GM18873 (cell line): ENCODE measurements at regions not wholly inside any gene's neighbourhood (a gene's known extent, or its start where the extent isn't known, plus 50 kb on each side); places are given as distances from the start of the nearest gene placed in this dataset.
"Not testable (repeated sequence)": the region's sequence is repeated elsewhere in the genome, so short reads cannot be mapped to it uniquely, and the experiment has no call there.

Source experiments
- ATAC-seq: cut with Tn5 transposase; IDR thresholded peaks from one replicate; pipeline ENCODE4 v1.9.1; 2021; ENCODE audit warnings: mild to moderate bottlenecking, moderate library complexity, moderate number of reproducible peaks; ENCODE audit not compliant: unreplicated experiment, low FRiP score

- ATAC-seq = no peak
Observed at GRCh38 chr4:179313823-179314222, 1871.6 kb upstream of the AGA start.

- no peak for ATAC-seq
Observed at GRCh38 chr4:179325181-179325580, 1882.9 kb upstream of the AGA start.

- no peak for ATAC-seq
Observed at GRCh38 chr4:179328627-179329026, 1886.4 kb upstream of the AGA start.

- ATAC-seq = no peak
Observed at GRCh38 chr4:179331362-179331761, 1889.1 kb upstream of the AGA start.

DNA sequence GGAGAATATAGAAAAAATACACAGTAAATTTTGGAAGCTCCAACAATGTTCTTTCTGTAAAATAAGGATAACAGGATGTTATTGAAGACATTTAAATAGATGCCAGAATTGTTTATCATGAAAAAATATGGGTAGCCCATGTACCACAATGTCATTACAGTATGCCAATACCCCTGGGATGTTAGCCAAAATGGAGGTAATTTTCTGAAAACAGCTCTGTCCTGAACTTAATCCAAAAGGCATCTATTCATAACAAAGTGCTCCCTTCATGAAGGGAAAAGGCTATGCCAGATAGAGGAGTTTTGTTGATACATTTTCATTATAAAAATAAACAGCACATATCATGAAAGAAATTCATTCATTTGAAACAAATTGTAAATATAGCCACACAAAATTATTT, 1902.6 kb upstream of the AGA start:
- ATAC-seq = no peak

DNA sequence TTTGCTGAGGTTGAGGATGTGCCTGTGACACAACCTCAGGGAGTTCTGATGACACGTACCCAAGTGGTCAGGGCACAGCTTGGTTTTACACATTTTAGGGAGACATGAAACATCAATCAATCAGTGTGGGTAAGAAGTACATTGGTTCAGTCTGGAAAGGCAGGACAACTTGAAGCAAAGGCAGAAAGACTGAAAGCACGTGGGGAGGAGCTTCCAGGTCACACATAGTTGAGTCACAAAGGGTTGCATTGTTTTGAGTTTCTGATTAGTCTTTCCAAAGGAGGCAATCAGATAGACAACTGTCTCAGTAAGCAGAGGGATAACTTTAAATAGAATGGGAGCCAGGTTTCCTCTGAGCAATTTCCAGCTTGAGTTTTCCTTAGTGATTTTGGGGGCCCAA, 1910.0 kb upstream of the AGA start:
- ATAC-seq = no peak

DNA sequence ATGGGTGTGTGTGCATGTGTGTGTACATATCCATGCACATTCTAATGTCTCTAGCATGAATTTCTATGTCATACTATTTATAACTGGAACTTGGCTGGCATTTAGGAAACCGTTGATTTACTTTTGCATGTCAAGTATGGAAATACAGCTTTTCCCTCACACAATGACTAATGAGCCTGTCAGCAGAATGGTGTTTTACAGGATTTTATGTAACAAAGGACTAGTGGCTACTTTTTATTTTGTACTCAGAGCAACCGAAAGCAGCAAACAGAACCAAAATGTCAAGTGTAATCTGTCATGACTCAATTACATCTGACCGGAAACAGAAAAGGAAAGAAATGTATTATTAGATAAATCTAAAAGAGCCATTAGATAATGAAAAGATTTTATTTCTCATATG, 1911.5 kb upstream of the AGA start:
- no peak for ATAC-seq

DNA sequence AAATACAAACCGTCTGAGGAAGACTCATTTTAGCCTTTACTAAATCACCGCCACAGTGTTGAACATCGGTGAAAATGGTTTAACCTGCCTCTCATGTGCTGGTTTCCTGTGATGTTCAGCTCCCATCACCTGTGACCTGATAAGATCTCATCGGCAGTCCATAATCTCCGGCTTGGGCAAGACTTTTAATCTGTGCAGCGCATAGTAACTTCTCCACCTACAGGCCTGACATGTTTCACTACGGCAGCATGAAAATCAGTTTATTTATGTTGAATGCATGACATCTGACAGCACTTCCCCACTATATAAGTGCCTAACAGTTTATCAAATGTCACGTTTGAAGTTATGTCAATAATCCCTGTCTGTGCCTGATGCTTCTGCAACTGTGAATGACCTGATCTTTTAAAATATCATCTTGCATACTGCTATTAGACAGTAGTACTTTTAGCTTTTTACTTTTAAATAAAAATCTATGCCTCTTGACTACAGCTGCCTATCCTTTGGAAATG, 1919.8 kb upstream of the AGA start:
- ATAC-seq = no peak

DNA sequence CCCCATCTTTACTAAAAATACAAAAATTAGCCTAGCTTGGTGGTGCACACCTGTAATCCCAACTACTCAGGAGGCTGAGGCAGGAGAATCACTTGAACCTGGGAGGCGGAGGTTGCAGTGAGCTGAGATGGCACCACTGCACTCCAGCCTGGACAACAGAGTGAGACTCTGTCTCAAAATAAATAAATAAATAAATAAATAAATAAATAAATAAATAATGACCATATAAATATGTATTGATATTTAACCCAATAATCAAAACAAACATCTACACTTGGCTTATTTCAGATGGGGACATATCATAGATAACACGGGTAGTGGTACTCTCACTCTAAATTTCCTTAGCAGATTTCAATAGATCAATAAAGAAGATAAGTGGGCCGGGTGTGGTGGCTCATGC, 1923.7 kb upstream of the AGA start:
- ATAC-seq = not testable (repeated sequence)

GRCh38 chr4:179372242-179372641, 1930.0 kb upstream of the AGA start:
- no peak for ATAC-seq

- no peak for ATAC-seq
Observed at GRCh38 chr4:179372746-179373145, 1930.5 kb upstream of the AGA start.

- ATAC-seq = not testable (repeated sequence)
Observed at GRCh38 chr4:179378847-179379246, 1936.6 kb upstream of the AGA start.

GRCh38 chr4:179392787-179393186, 1950.5 kb upstream of the AGA start:
- ATAC-seq = no peak

DNA sequence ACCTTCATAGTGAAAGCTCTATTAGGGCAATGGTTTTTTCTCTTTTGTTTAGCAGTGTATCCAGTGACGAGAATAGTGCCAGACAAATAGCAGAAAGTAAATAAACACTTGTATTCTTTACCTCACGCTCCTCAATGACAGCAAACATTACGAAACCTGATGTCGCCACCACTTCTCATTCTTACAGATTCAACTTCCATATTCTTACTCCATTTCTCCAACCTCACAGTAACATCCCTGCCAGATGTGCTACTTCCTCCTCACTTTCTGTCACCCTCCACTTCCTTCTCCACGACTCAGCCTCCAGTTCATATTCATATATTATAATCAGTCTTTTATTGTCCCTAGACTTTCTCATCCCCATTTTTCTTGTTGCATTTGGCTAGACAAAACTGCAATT, 1956.2 kb upstream of the AGA start:
- ATAC-seq = no peak

DNA sequence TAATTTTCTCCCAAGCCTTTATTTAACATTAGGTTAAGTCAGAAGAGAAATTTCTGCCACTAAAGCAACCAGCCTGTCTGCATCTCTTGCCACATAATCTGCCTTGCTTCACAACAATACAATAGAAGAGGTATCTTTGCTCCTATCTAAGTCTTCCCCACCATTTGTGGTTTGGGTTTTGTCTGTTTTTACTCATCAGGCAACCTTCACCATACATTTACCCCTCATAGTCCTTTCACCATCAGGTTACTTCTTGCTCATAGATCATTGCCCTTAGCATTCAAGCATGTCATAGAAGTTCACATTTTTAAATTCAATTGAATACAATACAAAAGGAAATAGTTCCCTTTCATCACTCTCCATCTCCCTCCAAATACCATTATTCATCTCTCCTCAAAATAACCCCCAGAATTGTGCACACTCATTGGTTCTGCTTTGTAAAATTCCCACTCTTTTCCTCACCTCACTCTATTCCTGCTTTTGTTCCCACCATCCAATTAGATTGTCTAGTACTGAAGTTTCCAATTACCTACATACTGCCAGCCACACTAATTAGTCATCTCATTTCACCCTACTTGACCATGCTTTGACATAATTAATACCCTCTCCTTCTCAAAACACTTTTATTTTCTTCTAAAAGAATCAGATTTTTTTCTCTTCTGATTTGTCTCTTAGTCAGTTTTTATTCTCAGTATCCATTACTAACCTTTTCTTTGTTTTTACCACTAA, 1957.0 kb upstream of the AGA start:
- ATAC-seq = no peak

GRCh38 chr4:179415037-179415846, 1973.0 kb upstream of the AGA start:
- ATAC-seq = no peak

DNA sequence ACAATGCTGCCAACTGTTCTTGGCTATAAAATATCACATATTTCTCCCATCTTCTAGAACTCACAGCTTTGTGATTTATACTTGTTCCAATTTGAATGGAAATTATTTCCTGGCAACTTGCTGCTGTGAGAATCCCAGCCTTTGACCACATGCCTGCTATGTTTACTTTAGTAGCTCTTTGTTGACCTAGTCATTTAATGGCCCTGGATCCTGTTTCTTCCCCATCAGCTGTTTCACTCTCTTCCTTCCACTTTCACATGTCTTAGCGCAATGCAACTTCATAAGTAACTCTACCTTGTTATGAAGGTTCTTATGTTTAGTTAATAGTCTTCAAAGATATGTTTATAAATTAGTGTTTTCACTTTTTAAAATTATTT, 1973.6 kb upstream of the AGA start:
- ATAC-seq = no peak

- no peak for ATAC-seq
Observed at GRCh38 chr4:179417357-179417756, 1975.1 kb upstream of the AGA start.

DNA sequence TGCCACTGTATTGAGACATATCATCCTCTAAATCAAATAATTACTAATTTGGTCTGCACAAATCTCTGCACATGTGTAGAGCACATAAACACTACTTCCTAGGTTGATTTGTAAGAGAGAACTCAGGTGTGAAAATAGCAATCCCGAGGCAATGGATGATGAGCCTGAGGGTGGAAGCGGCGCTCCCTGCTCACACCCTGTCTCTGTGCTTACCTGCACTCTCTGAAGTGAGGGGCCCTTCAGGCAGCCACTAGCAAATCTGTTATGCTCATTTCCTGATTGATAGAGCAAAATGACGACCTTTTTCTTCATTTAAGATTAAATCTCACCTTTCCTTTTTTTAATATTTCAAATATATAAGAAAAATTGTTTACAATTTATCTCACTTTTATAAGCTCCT, 1995.7 kb upstream of the AGA start:
- ATAC-seq = no peak

GRCh38 chr4:179441596-179441995, 1999.4 kb upstream of the AGA start:
- ATAC-seq = no peak

GRCh38 chr4:179447308-179447707, 2005.1 kb upstream of the AGA start:
- no peak for ATAC-seq
